ENCODE measurements at regions not wholly inside any gene's neighbourhood (a gene's known extent, or its start where the extent isn't known, plus 50 kb on each side); places are given as distances from the start of the nearest gene placed in this dataset.

DNA sequence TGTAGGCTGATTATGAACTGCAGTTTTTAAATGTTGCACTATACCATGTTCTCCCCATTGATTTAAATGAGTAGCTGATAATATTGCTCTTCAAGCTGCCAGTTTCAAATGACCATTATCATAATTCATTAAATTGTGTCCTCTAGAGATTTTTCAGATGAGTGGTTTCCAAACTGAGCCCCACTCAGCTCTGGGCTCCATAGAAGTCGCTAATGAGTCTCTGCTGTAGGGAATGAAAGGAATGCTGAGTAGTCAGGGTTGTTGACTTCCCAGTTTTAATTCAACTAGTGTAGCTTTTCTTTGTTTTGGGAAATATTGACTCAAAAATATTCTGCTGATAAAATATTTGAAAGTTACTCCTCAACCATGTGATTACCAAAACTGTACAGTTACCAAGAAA lies 1081.1 kb downstream of the ARAP2 start:
- TF ChIP-seq, protein P1, sequence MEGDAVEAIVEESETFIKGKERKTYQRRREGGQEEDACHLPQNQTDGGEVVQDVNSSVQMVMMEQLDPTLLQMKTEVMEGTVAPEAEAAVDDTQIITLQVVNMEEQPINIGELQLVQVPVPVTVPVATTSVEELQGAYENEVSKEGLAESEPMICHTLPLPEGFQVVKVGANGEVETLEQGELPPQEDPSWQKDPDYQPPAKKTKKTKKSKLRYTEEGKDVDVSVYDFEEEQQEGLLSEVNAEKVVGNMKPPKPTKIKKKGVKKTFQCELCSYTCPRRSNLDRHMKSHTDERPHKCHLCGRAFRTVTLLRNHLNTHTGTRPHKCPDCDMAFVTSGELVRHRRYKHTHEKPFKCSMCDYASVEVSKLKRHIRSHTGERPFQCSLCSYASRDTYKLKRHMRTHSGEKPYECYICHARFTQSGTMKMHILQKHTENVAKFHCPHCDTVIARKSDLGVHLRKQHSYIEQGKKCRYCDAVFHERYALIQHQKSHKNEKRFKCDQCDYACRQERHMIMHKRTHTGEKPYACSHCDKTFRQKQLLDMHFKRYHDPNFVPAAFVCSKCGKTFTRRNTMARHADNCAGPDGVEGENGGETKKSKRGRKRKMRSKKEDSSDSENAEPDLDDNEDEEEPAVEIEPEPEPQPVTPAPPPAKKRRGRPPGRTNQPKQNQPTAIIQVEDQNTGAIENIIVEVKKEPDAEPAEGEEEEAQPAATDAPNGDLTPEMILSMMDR (IDR thresholded peaks at IDR 0.05 in 4 of 5, conservative IDR thresholded peaks at IDR 0.05 in 1 of 5), result no peak
- no peak for TF ChIP-seq POLR2A (IDR thresholded peaks at IDR 0.05)
